ENCODE measurements at regions not wholly inside any gene's neighbourhood (a gene's known extent, or its start where the extent isn't known, plus 50 kb on each side); places are given as distances from the start of the nearest gene placed in this dataset.

DNA sequence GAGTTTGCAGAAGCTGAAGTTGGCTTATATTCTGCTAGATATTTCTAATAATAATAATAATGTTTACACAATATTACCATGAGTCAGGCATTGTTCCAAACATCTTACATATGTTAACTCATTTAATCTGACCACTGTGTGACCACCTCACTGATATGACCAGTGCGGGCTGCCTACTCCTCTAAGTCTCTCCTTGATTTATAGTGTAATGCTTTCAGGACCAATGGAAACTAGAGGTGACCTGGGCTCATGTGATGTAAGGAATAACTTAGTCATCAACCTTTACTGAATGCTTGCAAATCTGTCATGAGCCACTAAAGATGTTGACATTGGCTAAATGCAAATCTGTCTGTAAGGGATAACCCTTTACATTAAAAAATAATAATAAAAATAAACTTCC, 51.1 kb upstream of the GPR6 start:
- Histone ChIP-seq H3K4me3 (ENCODE audit: low read depth in 1 of 3, low read length in 3 of 3) (no peak overlapping the region), H3K9ac (ENCODE audit: low read depth in 1 of 2, low read length in 2 of 2) (no peak overlapping the region), H3K4me1 (ENCODE audit: control insufficient read depth in 4 of 4, insufficient read depth in 4 of 4, low read length in 3 of 4) (no peaks in the 10 kb centered on the region), H3K27ac (ENCODE audit: low read depth in 1 of 2, low read length in 2 of 2) (no peak overlapping the region), H3K36me3 (ENCODE audit: control insufficient read depth in 4 of 4, insufficient read depth in 3 of 4, low read depth in 1 of 4, low read length in 3 of 4) (no peaks in the 10 kb centered on the region), H3K9me3 (ENCODE audit: control insufficient read depth in 4 of 4, low read length in 3 of 4) (no peaks in the 10 kb centered on the region), H3K27me3 (ENCODE audit: control insufficient read depth in 4 of 4, insufficient read depth in 4 of 4, low read length in 3 of 4) (no peaks in the 10 kb centered on the region)
- WGBS, result 83% methylated on average over 1 of the region's 1 CpG
- DNase-seq (ENCODE audit: low spot score), result no peak
- TF ChIP-seq, protein P1, sequence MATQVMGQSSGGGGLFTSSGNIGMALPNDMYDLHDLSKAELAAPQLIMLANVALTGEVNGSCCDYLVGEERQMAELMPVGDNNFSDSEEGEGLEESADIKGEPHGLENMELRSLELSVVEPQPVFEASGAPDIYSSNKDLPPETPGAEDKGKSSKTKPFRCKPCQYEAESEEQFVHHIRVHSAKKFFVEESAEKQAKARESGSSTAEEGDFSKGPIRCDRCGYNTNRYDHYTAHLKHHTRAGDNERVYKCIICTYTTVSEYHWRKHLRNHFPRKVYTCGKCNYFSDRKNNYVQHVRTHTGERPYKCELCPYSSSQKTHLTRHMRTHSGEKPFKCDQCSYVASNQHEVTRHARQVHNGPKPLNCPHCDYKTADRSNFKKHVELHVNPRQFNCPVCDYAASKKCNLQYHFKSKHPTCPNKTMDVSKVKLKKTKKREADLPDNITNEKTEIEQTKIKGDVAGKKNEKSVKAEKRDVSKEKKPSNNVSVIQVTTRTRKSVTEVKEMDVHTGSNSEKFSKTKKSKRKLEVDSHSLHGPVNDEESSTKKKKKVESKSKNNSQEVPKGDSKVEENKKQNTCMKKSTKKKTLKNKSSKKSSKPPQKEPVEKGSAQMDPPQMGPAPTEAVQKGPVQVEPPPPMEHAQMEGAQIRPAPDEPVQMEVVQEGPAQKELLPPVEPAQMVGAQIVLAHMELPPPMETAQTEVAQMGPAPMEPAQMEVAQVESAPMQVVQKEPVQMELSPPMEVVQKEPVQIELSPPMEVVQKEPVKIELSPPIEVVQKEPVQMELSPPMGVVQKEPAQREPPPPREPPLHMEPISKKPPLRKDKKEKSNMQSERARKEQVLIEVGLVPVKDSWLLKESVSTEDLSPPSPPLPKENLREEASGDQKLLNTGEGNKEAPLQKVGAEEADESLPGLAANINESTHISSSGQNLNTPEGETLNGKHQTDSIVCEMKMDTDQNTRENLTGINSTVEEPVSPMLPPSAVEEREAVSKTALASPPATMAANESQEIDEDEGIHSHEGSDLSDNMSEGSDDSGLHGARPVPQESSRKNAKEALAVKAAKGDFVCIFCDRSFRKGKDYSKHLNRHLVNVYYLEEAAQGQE (IDR thresholded peaks at IDR 0.05), result no peak
- TF ChIP-seq JUND (IDR thresholded peaks at IDR 0.05), result no peak
- TF ChIP-seq SP1 (IDR thresholded peaks at IDR 0.05), result no peak
- no peak for TF ChIP-seq FOXA1 (IDR thresholded peaks at IDR 0.05)
- no peak for TF ChIP-seq RAD21 (IDR thresholded peaks at IDR 0.05)
- TF ChIP-seq GABPA (IDR thresholded peaks at IDR 0.05 in 1 of 2, conservative IDR thresholded peaks at IDR 0.05 in 1 of 2), result no peak
- TF ChIP-seq, protein P2, sequence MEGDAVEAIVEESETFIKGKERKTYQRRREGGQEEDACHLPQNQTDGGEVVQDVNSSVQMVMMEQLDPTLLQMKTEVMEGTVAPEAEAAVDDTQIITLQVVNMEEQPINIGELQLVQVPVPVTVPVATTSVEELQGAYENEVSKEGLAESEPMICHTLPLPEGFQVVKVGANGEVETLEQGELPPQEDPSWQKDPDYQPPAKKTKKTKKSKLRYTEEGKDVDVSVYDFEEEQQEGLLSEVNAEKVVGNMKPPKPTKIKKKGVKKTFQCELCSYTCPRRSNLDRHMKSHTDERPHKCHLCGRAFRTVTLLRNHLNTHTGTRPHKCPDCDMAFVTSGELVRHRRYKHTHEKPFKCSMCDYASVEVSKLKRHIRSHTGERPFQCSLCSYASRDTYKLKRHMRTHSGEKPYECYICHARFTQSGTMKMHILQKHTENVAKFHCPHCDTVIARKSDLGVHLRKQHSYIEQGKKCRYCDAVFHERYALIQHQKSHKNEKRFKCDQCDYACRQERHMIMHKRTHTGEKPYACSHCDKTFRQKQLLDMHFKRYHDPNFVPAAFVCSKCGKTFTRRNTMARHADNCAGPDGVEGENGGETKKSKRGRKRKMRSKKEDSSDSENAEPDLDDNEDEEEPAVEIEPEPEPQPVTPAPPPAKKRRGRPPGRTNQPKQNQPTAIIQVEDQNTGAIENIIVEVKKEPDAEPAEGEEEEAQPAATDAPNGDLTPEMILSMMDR (IDR thresholded peaks at IDR 0.05; ENCODE audit: low read depth, low read length, missing input control), result no peak
- TF ChIP-seq, protein P3, sequence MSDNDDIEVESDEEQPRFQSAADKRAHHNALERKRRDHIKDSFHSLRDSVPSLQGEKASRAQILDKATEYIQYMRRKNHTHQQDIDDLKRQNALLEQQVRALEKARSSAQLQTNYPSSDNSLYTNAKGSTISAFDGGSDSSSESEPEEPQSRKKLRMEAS (IDR thresholded peaks at IDR 0.05), result no peak

Data from liver (tissue), 8 donors.